PC-3 (cell line): ENCODE measurements at regions not wholly inside any gene's neighbourhood (a gene's known extent, or its start where the extent isn't known, plus 50 kb on each side); places are given as distances from the start of the nearest gene placed in this dataset.

Experiments
- ATAC-seq: fragments of 200-7000 bp; cut with Tn5 transposase; 2 replicates; pipeline ENCODE4 v1.9.1; 2020; ENCODE audit warnings: mild to moderate bottlenecking, moderate library complexity
- BruUV-seq: library from RNA; stranded (reverse); fragments of 400-500 nt; replicated peaks from 2 replicates; lab custom pipeline; 2021; lab: Mats Ljungman, UMichigan
- CTCF ChIA-PET: fragments of 300-600 bp; sonication (Branson Sonifier 250); formaldehyde crosslinking; loops from one replicate; lab custom pipeline; 2022; ENCODE audit warnings: antibody characterized with exemption; lab: Charles Lee
- POLR2A ChIA-PET: fragments of 300-600 bp; sonication (Branson Sonifier 250); formaldehyde crosslinking; loops from one replicate; lab custom pipeline; 2022; ENCODE audit warnings: antibody characterized with exemption; ENCODE audit not compliant: unreplicated experiment; lab: Charles Lee
- DNase-seq: peaks from one replicate; pipeline ENCODE4 v3.0.0-alpha.2; 2015
- H2AFZ ChIP-seq: fragments of 300-600 bp; sonication (generic); 2 replicates; pipeline ENCODE4 v1.6.0; 2016; ENCODE audit warnings: antibody characterized with exemption, low read length
- H3F3A ChIP-seq: fragments of 300-600 bp; sonication (generic); one replicate; pipeline ENCODE4 v1.6.0; 2017; ENCODE audit warnings: antibody characterized with exemption, low read length, control low read depth, mild to moderate bottlenecking; ENCODE audit not compliant: unreplicated experiment
- H3K27ac ChIP-seq: fragments of 300-600 bp; sonication (generic); 2 replicates; pipeline ENCODE4 v1.5.1; 2016; ENCODE audit warnings: mild to moderate bottlenecking, low read length
- H3K27me3 ChIP-seq: fragments of 300-600 bp; sonication (generic); 2 replicates; pipeline ENCODE4 v1.6.1; 2016; ENCODE audit warnings: low read length, mixed read lengths
- H3K36me3 ChIP-seq: fragments of 300-600 bp; sonication (generic); 2 replicates; pipeline ENCODE4 v1.6.1; 2016; ENCODE audit warnings: low read depth, mixed run types, low read length, mixed read lengths
- H3K4me1 ChIP-seq: fragments of 300-600 bp; sonication (generic); 2 replicates; pipeline ENCODE4 v1.5.1; 2016; ENCODE audit warnings: low read length; ENCODE audit not compliant: insufficient read depth
- H3K4me2 ChIP-seq: fragments of 300-600 bp; sonication (generic); 2 replicates; pipeline ENCODE4 v1.6.0; 2016; ENCODE audit warnings: low read length
- H3K4me3 ChIP-seq: fragments of 300-600 bp; sonication (generic); 2 replicates; pipeline ENCODE4 v1.5.1; 2016; ENCODE audit warnings: mild to moderate bottlenecking, low read length, mixed read lengths
- H3K79me2 ChIP-seq: fragments of 300-600 bp; sonication (generic); 2 replicates; pipeline ENCODE4 v1.6.1; 2017; ENCODE audit warnings: low read length, mixed read lengths
- H3K9ac ChIP-seq: fragments of 300-600 bp; sonication (generic); 2 replicates; pipeline ENCODE4 v1.6.0; 2016; ENCODE audit warnings: mild to moderate bottlenecking, low read length
- H3K9me2 ChIP-seq: fragments of 300-600 bp; sonication (generic); replicated peaks from 2 replicates; pipeline ENCODE4 v1.6.1; 2016; ENCODE audit warnings: mixed run types, low read length, mixed read lengths
- H3K9me3 ChIP-seq: fragments of 300-600 bp; sonication (generic); 2 replicates; pipeline ENCODE4 v1.6.1; 2016; ENCODE audit warnings: low read length, mixed read lengths
- H4K20me1 ChIP-seq: fragments of 300-600 bp; sonication (generic); 2 replicates; pipeline ENCODE4 v1.6.1; 2016; ENCODE audit warnings: low read length, mixed read lengths
- CTCF ChIP-seq: fragments of 300-600 bp; sonication (generic); conservative IDR thresholded peaks from 2 replicates; pipeline ENCODE4 v1.5.1; 2017; ENCODE audit warnings: antibody characterized with exemption, low read depth, mild to moderate bottlenecking, low read length
- EZH2 ChIP-seq: fragments of 300-600 bp; sonication (generic); IDR thresholded peaks from one replicate; pipeline ENCODE4 v1.6.1; 2017; ENCODE audit warnings: antibody characterized with exemption, mild to moderate bottlenecking, low read length; ENCODE audit not compliant: unreplicated experiment
- EZH2phosphoT487 ChIP-seq: fragments of 300-600 bp; sonication (generic); IDR thresholded peaks from 2 replicates; pipeline ENCODE4 v1.6.1; 2018; ENCODE audit warnings: mild to moderate bottlenecking, antibody characterized with exemption, low read length, borderline replicate concordance
- intact Hi-C: fragments of 100-400 bp; cut with micrococcal nuclease; formaldehyde crosslinking; loops from 2 replicates; pipeline ENCODE4 v1.9.0; 2023

GRCh38 chr9:73536403-73536802 lies 384.7 kb downstream of the ANXA1 start:
- Histone ChIP-seq H3K36me3 (no peaks in the 10 kb centered on the region), H2AFZ (no peak overlapping the region), H3K9me3 (no peaks in the 10 kb centered on the region), H4K20me1 (no peaks in the 10 kb centered on the region), H3K27ac (no peak overlapping the region), H3K79me2 (no peaks in the 10 kb centered on the region), H3K4me1 (no peaks in the 10 kb centered on the region), H3K4me2 (no peak overlapping the region), H3K4me3 (no peak overlapping the region), H3K27me3 (no peaks in the 10 kb centered on the region), H3K9ac (no peak overlapping the region), H3K9me2 (no peaks in the 10 kb centered on the region), H3F3A (no peaks in the 10 kb centered on the region)
- ChIA-PET CTCF (no interaction called here), POLR2A (no interaction called here)
- TF ChIP-seq EZH2 = no peak
- no peak for TF ChIP-seq EZH2phosphoT487
- TF ChIP-seq CTCF = no peak
- DNase-seq (no peak), ATAC-seq (no peak)
- intact Hi-C loops = no loop called here
- BruUV-seq = no TSS peak

GRCh38 chr9:73537561-73537960 lies 385.9 kb downstream of the ANXA1 start:
- DNase-seq = no peak
- Histone ChIP-seq H3K4me2 (no peak overlapping the region), H3K4me3 (no peak overlapping the region), H3K27ac (no peak overlapping the region), H3K9me3 (no peaks in the 10 kb centered on the region), H3K79me2 (no peaks in the 10 kb centered on the region), H3K9ac (no peak overlapping the region), H2AFZ (no peak overlapping the region), H3K36me3 (no peaks in the 10 kb centered on the region), H3F3A (no peaks in the 10 kb centered on the region), H4K20me1 (no peaks in the 10 kb centered on the region), H3K4me1 (no peaks in the 10 kb centered on the region), H3K27me3 (no peaks in the 10 kb centered on the region), H3K9me2 (no peaks in the 10 kb centered on the region)
- BruUV-seq = no TSS peak
- POLR2A ChIA-PET = no interaction called here
- TF ChIP-seq EZH2 = no peak
- no peak for TF ChIP-seq EZH2phosphoT487
- TF ChIP-seq CTCF = no peak
- ATAC-seq = no peak
- CTCF ChIA-PET = no interaction called here
- intact Hi-C loops = no loop called here

GRCh38 chr9:73539881-73540390 lies 388.3 kb downstream of the ANXA1 start:
- no peak overlapping the region for H3K4me2 ChIP-seq
- no peaks in the 10 kb centered on the region for H3K79me2 ChIP-seq
- no peak for TF ChIP-seq EZH2phosphoT487
- no peak for TF ChIP-seq EZH2
- TF ChIP-seq CTCF = no peak
- no peaks in the 10 kb centered on the region for H3K4me1 ChIP-seq
- CTCF ChIA-PET = no interaction called here
- no peaks in the 10 kb centered on the region for H3K36me3 ChIP-seq
- H3K27me3 ChIP-seq = 0 out of 2 replicates have a peak, but pooled peaks cover under 1% of the 10 kb centered on the region
- no peaks in the 10 kb centered on the region for H3K9me2 ChIP-seq
- POLR2A ChIA-PET = no interaction called here
- no peaks in the 10 kb centered on the region for H3K9me3 ChIP-seq
- no peak overlapping the region for H2AFZ ChIP-seq
- H3K9ac ChIP-seq = no peak overlapping the region
- DNase-seq = no peak
- BruUV-seq = no TSS peak
- ATAC-seq = no peak
- H4K20me1 ChIP-seq = no peaks in the 10 kb centered on the region
- H3K27ac ChIP-seq = no peak overlapping the region
- intact Hi-C loops = no loop called here
- H3F3A ChIP-seq = no peaks in the 10 kb centered on the region
- no peak overlapping the region for H3K4me3 ChIP-seq
